Peyer's patch (tissue), 4 donors: ENCODE measurements at regions not wholly inside any gene's neighbourhood (a gene's known extent, or its start where the extent isn't known, plus 50 kb on each side); places are given as distances from the start of the nearest gene placed in this dataset.

ENCODE experiments used
- DNase-seq, 3 donors: peaks; one replicate each; pipeline ENCODE4 v3.0.0-alpha.2; 2017 to 2019
- H3K27ac ChIP-seq, 4 donors: fragments of 200-600 bp; sonication (generic); one replicate each; pipeline ENCODE4 v1.5.1; 2016 to 2019
- H3K27me3 ChIP-seq, 2 donors: fragments of 200-600 bp; sonication (generic); one replicate each; pipeline ENCODE4 v1.5.1; 2019
- H3K36me3 ChIP-seq, 3 donors: fragments of 200-600 bp; sonication (generic); one replicate each; pipeline ENCODE4 v1.5.1; 2016 to 2019
- H3K4me1 ChIP-seq, 4 donors: fragments of 200-600 bp; sonication (generic); one replicate each; pipeline ENCODE4 v1.5.1; 2016 to 2019
- H3K4me3 ChIP-seq, 4 donors: fragments of 200-600 bp; sonication (generic); 1 replicate in 3 of 4; 2 replicates in 1 of 4; pipeline ENCODE4 v1.5.1; 2016 to 2019; ENCODE audit warnings: mild to moderate bottlenecking in 1 of 4
- H3K9me3 ChIP-seq, 4 donors: fragments of 200-600 bp; sonication (generic); one replicate each; pipeline ENCODE4 v1.5.1; 2016 to 2019; ENCODE audit warnings: mild to moderate bottlenecking in 1 of 4
- POLR2A ChIP-seq, 2 donors: fragments of 450-650 bp; IDR thresholded peaks; one replicate each; pipeline ENCODE4 v1.5.1; 2017; ENCODE audit warnings: antibody characterized with exemption in 2 of 2, mild to moderate bottlenecking in 2 of 2, moderate library complexity in 2 of 2
- TF ChIP-seq, protein P1 (sequence below), 6 experiments: fragments of 450-650 bp in 4 of 6; fragments of 200-600 bp in 2 of 6; sonication (generic) in 1 of 6; IDR thresholded peaks; one replicate each; pipeline ENCODE4 v1.5.1; 2017 to 2019; ENCODE audit warnings: antibody characterized with exemption in 6 of 6, mild to moderate bottlenecking in 3 of 6, moderate library complexity in 1 of 6

DNA sequence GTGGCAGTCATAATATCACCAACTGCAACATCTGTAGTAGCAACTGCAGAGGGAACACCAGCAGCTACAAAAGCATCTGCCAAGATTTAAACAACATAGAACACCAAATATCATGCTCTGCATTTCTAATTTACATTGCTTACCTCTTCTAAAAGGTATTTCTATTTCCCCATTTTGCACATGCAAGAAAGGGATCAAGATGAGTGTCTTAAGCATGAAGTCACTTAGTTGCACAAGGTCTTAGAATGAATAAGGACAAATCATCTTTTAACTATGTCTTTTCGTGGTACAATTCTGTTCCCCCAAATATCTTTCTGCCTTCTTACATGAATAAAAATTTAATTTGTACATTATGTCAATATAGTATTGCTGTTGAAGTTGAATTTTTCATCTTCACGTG is 1746.4 kb downstream of the EFNA5 start:
- DNase-seq: no peak

DNA sequence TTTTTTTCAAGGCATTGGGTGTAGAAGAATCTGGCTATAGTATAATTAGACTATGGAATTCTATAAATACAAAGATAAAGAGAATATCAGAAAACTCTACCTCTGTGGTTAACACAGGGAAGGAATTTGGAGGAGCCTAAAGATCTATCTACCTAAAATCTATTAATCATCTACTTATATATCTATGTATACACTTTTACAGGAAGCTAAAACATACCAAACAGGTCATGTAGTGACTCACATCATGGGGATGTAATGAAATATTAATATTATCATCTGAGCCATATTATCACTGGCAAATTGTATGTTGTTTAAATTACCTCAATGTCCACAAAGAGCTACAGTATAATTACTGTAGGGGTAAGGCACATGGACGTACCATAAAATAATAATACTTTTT is 1748.2 kb downstream of the EFNA5 start:
- no peak for DNase-seq
- no peaks in the 10 kb centered on the region for H3K9me3 ChIP-seq
- H3K27ac ChIP-seq: no peak overlapping the region
- no peaks in the 10 kb centered on the region for H3K4me1 ChIP-seq
- no peaks in the 10 kb centered on the region for H3K27me3 ChIP-seq
- H3K4me3 ChIP-seq: no peak overlapping the region
- TF ChIP-seq, protein P1, sequence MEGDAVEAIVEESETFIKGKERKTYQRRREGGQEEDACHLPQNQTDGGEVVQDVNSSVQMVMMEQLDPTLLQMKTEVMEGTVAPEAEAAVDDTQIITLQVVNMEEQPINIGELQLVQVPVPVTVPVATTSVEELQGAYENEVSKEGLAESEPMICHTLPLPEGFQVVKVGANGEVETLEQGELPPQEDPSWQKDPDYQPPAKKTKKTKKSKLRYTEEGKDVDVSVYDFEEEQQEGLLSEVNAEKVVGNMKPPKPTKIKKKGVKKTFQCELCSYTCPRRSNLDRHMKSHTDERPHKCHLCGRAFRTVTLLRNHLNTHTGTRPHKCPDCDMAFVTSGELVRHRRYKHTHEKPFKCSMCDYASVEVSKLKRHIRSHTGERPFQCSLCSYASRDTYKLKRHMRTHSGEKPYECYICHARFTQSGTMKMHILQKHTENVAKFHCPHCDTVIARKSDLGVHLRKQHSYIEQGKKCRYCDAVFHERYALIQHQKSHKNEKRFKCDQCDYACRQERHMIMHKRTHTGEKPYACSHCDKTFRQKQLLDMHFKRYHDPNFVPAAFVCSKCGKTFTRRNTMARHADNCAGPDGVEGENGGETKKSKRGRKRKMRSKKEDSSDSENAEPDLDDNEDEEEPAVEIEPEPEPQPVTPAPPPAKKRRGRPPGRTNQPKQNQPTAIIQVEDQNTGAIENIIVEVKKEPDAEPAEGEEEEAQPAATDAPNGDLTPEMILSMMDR (IDR thresholded peaks at IDR 0.05): no peak
- TF ChIP-seq POLR2A (IDR thresholded peaks at IDR 0.05): no peak
- H3K36me3 ChIP-seq: no peaks in the 10 kb centered on the region

More for the DNA sequence above, 1746.4 kb downstream of the EFNA5 start:
- TF ChIP-seq, protein P1 (IDR thresholded peaks at IDR 0.05): no peak
- TF ChIP-seq POLR2A (IDR thresholded peaks at IDR 0.05): no peak
- H3K4me1 ChIP-seq: no peaks in the 10 kb centered on the region
- H3K9me3 ChIP-seq: no peaks in the 10 kb centered on the region
- H3K36me3 ChIP-seq: no peaks in the 10 kb centered on the region
- no peak overlapping the region for H3K27ac ChIP-seq
- H3K27me3 ChIP-seq: no peaks in the 10 kb centered on the region
- H3K4me3 ChIP-seq: no peak overlapping the region

DNA sequence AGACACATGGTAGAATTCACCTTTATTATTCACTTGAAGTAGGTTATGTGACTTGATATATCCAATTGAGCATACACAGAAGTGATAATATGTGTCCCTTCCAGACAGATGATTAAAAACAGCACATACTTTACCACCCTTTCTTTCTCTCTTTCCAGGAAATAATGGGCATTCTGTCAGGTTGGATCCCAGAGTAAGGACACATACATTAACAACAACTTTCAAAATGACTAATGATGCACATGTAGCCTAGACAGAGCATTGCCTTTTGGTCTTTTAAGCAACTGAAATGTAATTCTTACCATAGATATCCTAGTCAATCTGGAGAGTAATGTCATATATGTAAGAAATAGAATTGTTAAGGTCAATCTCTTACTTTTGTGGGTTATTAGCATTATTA is 1748.7 kb downstream of the EFNA5 start:
- H3K27ac ChIP-seq: no peak overlapping the region
- H3K4me1 ChIP-seq: no peaks in the 10 kb centered on the region
- no peaks in the 10 kb centered on the region for H3K36me3 ChIP-seq
- no peaks in the 10 kb centered on the region for H3K9me3 ChIP-seq
- no peak for DNase-seq
- TF ChIP-seq, protein P1 (IDR thresholded peaks at IDR 0.05): no peak
- no peak for TF ChIP-seq POLR2A (IDR thresholded peaks at IDR 0.05)
- H3K4me3 ChIP-seq: no peak overlapping the region
- no peaks in the 10 kb centered on the region for H3K27me3 ChIP-seq

DNA sequence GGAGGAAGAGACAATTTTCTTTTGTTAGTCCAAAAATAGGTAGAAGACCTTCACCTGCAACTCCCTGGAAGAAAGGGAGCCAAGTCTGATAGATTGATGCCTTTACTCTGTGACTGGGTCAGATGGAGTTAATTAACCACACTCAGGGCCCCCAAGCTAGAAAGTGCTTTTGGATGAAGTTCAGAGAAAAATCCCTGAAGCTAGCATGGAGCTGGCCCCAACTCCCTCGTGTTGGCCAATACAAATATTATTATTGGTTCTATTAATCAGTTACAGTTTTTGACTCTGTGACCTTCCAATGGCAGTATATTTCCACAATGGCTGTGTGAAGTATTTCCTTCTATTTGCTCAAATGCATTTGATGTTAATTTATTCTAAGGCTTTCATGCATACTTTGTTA is 1753.5 kb downstream of the EFNA5 start:
- Histone ChIP-seq H3K4me1 (no peaks in the 10 kb centered on the region), H3K9me3 (no peaks in the 10 kb centered on the region), H3K4me3 (no peak overlapping the region), H3K27ac (no peak overlapping the region), H3K36me3 (no peaks in the 10 kb centered on the region), H3K27me3 (no peaks in the 10 kb centered on the region)
- DNase-seq: no peak
- TF ChIP-seq, protein P1 (IDR thresholded peaks at IDR 0.05): no peak
- no peak for TF ChIP-seq POLR2A (IDR thresholded peaks at IDR 0.05)

DNA sequence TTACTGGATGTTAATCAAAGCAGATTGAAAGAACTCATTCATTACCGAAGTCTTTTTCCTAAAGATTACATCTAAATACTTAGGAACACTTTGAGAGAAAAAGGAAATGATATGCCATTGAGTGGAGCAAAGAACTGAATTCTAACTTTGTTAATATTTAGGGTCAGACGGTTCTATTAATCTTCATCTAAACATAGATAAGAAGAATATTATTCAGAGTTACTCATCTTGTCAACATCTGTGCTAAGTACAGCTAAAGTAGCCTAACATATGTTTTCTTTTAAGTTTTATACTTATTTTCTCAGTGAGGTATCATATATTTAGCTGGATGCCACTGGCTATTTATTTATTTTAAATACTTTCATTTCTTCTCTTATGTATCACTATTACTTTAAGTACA is 1763.7 kb downstream of the EFNA5 start:
- Histone ChIP-seq H3K4me1 (no peaks in the 10 kb centered on the region), H3K27ac (no peak overlapping the region), H3K9me3 (no peaks in the 10 kb centered on the region), H3K27me3 (no peaks in the 10 kb centered on the region), H3K36me3 (no peaks in the 10 kb centered on the region), H3K4me3 (no peak overlapping the region)
- TF ChIP-seq, protein P1 (IDR thresholded peaks at IDR 0.05): no peak
- TF ChIP-seq POLR2A (IDR thresholded peaks at IDR 0.05): no peak
- no peak for DNase-seq

DNA sequence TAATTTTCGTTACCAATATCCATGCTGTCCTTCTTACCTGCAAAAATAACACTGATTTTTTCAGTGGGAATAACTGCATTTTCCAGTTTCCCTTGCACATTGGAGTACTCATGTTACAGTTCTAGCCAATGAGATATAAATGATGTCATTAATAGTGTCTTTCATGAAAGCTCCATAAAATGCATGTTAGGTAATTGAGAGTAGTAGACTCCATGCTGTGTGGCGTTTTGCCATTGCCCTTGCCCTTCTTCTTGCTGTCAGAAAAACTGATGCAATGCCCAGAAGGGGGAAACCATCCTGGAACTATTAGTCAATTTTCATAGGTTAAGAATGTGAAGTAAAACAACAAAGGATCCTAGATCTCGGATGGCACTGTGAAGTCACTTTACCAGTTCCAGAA is 1765.3 kb downstream of the EFNA5 start:
- H3K9me3 ChIP-seq: no peaks in the 10 kb centered on the region
- no peaks in the 10 kb centered on the region for H3K27me3 ChIP-seq
- no peak overlapping the region for H3K4me3 ChIP-seq
- no peak overlapping the region for H3K27ac ChIP-seq
- TF ChIP-seq, protein P1 (IDR thresholded peaks at IDR 0.05): no peak
- no peak for TF ChIP-seq POLR2A (IDR thresholded peaks at IDR 0.05)
- DNase-seq: no peak
- H3K36me3 ChIP-seq: no peaks in the 10 kb centered on the region
- no peaks in the 10 kb centered on the region for H3K4me1 ChIP-seq
